PFSK-1 (cell line): ENCODE measurements at regions not wholly inside any gene's neighbourhood (a gene's known extent, or its start where the extent isn't known, plus 50 kb on each side); places are given as distances from the start of the nearest gene placed in this dataset.

Experiments
- FOXP2 ChIP-seq: optimal IDR thresholded peaks from 2 replicates; pipeline ENCODE3; 2011; ENCODE audit warnings: borderline replicate concordance, control low read depth, inconsistent platforms; ENCODE audit not compliant: insufficient read depth; ENCODE audit errors: extremely low read length, extremely low read depth
- POLR2AphosphoS5 ChIP-seq: IDR thresholded peaks from 2 replicates; pipeline ENCODE4 v1.6.1; 2012; ENCODE audit warnings: low read depth, mild to moderate bottlenecking, control low read depth, low read length, moderate library complexity
- REST ChIP-seq, 2 experiments: IDR thresholded peaks; 2 replicates each; pipeline versions ENCODE4 v1.6.1 to v1.8.0; 2011 to 2012; ENCODE audit warnings: low read depth in 2 of 2, low read length in 2 of 2, control low read depth in 1 of 2, inconsistent platforms in 1 of 2, mild to moderate bottlenecking in 1 of 2, moderate library complexity in 1 of 2; ENCODE audit not compliant: insufficient read depth in 1 of 2
- SIN3A ChIP-seq: IDR thresholded peaks from 2 replicates; pipeline ENCODE4 v1.6.1; 2012; ENCODE audit warnings: mild to moderate bottlenecking, low read length, moderate library complexity, borderline replicate concordance; ENCODE audit not compliant: insufficient read depth
- TAF1 ChIP-seq: IDR thresholded peaks from 2 replicates; pipeline ENCODE4 v1.6.1; 2012; ENCODE audit warnings: low read length, control low read depth, borderline replicate concordance; ENCODE audit not compliant: insufficient read depth

DNA sequence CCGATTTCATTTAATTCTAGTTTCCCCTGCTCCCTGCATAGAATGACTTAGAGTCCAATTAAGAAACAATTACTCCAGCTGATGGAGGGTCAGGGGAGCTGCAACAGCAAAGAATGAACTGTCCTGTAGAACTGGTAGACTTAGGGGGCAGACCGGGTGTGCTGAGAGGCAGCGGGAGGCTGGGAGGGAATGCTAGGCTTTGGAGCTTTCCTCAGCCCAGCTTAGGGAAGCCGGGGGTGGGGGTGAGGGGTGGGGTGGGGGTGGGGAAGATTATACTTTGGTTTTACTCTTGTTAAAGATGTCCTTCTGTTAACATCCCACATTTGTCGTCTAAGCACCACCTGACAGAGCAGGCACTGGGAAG is 458.6 kb upstream of the ASIC2 start:
- no peak for TF ChIP-seq FOXP2
- TF ChIP-seq POLR2AphosphoS5, result no peak
- no peak for TF ChIP-seq REST (IDR thresholded peaks at IDR 0.05; ENCODE audit: insufficient read depth in 1 of 2, low read depth in 2 of 2, low read length in 2 of 2)
- no peak for TF ChIP-seq TAF1
- TF ChIP-seq SIN3A, result no peak
